OCI-LY3 (cell line): ENCODE measurements at regions not wholly inside any gene's neighbourhood (a gene's known extent, or its start where the extent isn't known, plus 50 kb on each side); places are given as distances from the start of the nearest gene placed in this dataset.

Experiments used
- H2AFZ ChIP-seq: fragments of 200-600, 300-600 bp; shearing (Covaris generic); 2 replicates; pipeline ENCODE4 v1.6.0; 2014; ENCODE audit warnings: antibody characterized with exemption, low read depth, low read length
- H3K27ac ChIP-seq: fragments of 200-600, 300-600 bp; sonication (generic); 2 replicates; pipeline ENCODE4 v1.5.1; 2014; ENCODE audit warnings: mild to moderate bottlenecking, low read length, moderate library complexity, mixed read lengths
- H3K27me3 ChIP-seq: fragments of 200-600, 300-600 bp; sonication (generic); 2 replicates; pipeline ENCODE4 v1.6.1; 2014; ENCODE audit warnings: low read depth, low read length, mixed read lengths
- H3K36me3 ChIP-seq: fragments of 200-600, 300-600 bp; sonication (generic); replicated peaks from 2 replicates; pipeline ENCODE3; 2014; ENCODE audit warnings: low read depth, low read length, mixed read lengths
- H3K4me1 ChIP-seq: fragments of 300-600, 200-600 bp; sonication (generic); 2 replicates; pipeline ENCODE4 v1.6.1; 2014; ENCODE audit warnings: low read length, mixed read lengths
- H3K4me2 ChIP-seq: fragments of 200-600, 300-600 bp; sonication (generic); 2 replicates; pipeline ENCODE4 v1.6.1; 2014; ENCODE audit warnings: low read length, mixed read lengths
- H3K4me3 ChIP-seq: fragments of 300-600, 200-600 bp; sonication (generic); 2 replicates; pipeline ENCODE4 v1.5.1; 2014; ENCODE audit warnings: antibody characterized with exemption, mild to moderate bottlenecking, low read length, moderate library complexity
- H3K79me2 ChIP-seq: fragments of 300-600, 200-600 bp; shearing (Covaris generic); 2 replicates; pipeline ENCODE4 v1.6.1; 2014; ENCODE audit warnings: mild to moderate bottlenecking, low read length, mixed read lengths
- H3K9ac ChIP-seq: fragments of 300-600, 200-600 bp; shearing (Covaris generic); 2 replicates; pipeline ENCODE4 v1.6.0; 2014; ENCODE audit warnings: mild to moderate bottlenecking, low read length, moderate library complexity
- H3K9me3 ChIP-seq: fragments of 200-600, 300-600 bp; shearing (Covaris generic); 2 replicates; pipeline ENCODE4 v1.6.1; 2014; ENCODE audit warnings: low read length, mixed read lengths; ENCODE audit not compliant: insufficient read depth
- H4K20me1 ChIP-seq: fragments of 200-600, 300-600 bp; sonication (generic); 2 replicates; pipeline ENCODE4 v1.6.1; 2016; ENCODE audit warnings: low read length, mixed read lengths; ENCODE audit not compliant: insufficient read depth
- EZH2phosphoT487 ChIP-seq: fragments of 200-600 bp; shearing (Covaris generic); IDR thresholded peaks from 2 replicates; pipeline ENCODE4 v1.6.1; 2018; ENCODE audit warnings: antibody characterized with exemption, mixed run types, low read depth
- TF ChIP-seq, protein P1 (sequence below): fragments of 200-600, 300-600 bp; sonication (generic); IDR thresholded peaks from 2 replicates; pipeline ENCODE4 v1.5.1; 2014; ENCODE audit warnings: antibody characterized with exemption, low read length, low read depth

DNA sequence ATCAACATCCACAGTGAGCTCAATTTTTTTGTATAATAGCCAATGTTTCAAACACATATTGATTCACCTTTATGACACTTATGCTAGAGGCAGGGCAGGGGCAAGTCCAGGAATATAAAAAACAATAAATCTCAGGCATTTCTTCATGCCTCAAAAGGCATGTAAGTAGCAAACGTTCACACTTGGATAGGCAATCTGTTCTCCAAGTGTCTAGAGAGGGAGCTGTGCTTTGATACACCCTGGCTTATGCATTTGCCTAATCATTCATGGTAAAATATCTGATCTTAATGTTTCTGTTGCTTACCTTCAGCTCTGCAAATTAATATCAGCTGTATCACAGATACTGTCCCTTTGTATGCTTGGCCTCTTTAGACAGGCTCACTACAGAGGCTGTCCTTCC, 464.5 kb upstream of the SETBP1 start:
- H2AFZ ChIP-seq, result no peak overlapping the region
- H3K36me3 ChIP-seq, result no peaks in the 10 kb centered on the region
- H3K9ac ChIP-seq, result no peak overlapping the region
- H3K27ac ChIP-seq, result no peak overlapping the region
- TF ChIP-seq, protein P1, sequence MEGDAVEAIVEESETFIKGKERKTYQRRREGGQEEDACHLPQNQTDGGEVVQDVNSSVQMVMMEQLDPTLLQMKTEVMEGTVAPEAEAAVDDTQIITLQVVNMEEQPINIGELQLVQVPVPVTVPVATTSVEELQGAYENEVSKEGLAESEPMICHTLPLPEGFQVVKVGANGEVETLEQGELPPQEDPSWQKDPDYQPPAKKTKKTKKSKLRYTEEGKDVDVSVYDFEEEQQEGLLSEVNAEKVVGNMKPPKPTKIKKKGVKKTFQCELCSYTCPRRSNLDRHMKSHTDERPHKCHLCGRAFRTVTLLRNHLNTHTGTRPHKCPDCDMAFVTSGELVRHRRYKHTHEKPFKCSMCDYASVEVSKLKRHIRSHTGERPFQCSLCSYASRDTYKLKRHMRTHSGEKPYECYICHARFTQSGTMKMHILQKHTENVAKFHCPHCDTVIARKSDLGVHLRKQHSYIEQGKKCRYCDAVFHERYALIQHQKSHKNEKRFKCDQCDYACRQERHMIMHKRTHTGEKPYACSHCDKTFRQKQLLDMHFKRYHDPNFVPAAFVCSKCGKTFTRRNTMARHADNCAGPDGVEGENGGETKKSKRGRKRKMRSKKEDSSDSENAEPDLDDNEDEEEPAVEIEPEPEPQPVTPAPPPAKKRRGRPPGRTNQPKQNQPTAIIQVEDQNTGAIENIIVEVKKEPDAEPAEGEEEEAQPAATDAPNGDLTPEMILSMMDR, result no peak
- no peak for TF ChIP-seq EZH2phosphoT487
- no peaks in the 10 kb centered on the region for H4K20me1 ChIP-seq
- H3K79me2 ChIP-seq, result no peaks in the 10 kb centered on the region
- H3K4me2 ChIP-seq, result no peak overlapping the region
- no peaks in the 10 kb centered on the region for H3K9me3 ChIP-seq
- H3K4me3 ChIP-seq, result no peak overlapping the region
- no peaks in the 10 kb centered on the region for H3K27me3 ChIP-seq
- H3K4me1 ChIP-seq, result no peaks in the 10 kb centered on the region

DNA sequence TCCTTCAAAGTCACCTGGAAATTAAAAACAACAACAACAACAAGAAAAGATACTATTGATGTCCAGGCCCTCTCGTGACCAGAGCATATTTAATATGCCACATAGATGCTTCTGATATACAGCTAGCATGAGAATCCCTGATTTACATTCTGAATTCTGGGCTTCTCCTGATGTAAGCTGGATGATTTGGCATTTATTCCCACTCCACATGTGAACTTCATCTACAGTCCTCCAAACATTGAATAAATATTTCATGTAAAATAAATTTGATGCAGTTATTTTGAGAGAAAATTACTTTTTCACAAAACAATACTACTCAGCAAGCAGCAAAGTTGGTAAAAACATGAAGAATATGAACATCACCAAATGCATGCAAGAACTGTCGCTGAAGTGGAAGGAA, 453.2 kb upstream of the SETBP1 start:
- H3K9ac ChIP-seq, result no peak overlapping the region
- no peak overlapping the region for H3K4me2 ChIP-seq
- no peaks in the 10 kb centered on the region for H3K36me3 ChIP-seq
- H3K9me3 ChIP-seq, result no peaks in the 10 kb centered on the region
- H3K27ac ChIP-seq, result no peak overlapping the region
- no peak for TF ChIP-seq EZH2phosphoT487
- TF ChIP-seq, protein P1, result no peak
- H4K20me1 ChIP-seq, result no peaks in the 10 kb centered on the region
- no peaks in the 10 kb centered on the region for H3K27me3 ChIP-seq
- no peaks in the 10 kb centered on the region for H3K79me2 ChIP-seq
- no peaks in the 10 kb centered on the region for H3K4me1 ChIP-seq
- H3K4me3 ChIP-seq, result no peak overlapping the region
- H2AFZ ChIP-seq, result no peak overlapping the region

DNA sequence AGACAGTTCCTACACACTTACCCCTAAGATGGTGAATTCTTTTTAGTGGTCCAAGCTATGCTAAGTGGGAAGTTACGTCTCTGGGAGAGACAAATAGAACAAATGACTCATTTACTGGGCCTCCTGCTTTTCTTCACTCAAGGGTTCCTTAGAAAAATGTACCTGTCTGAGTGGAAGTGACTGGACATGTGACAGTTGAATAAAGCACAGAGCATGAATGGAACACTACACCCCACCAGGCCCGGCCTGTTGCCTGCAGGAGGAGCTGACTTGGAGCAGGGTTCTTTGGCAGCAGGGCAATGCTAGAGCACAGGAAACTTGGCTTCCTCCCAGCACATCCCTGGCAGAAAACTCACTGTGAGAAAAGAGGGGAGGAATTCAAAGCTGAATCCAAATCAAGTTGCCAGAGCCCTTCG, 451.0 kb upstream of the SETBP1 start:
- no peaks in the 10 kb centered on the region for H4K20me1 ChIP-seq
- no peaks in the 10 kb centered on the region for H3K27me3 ChIP-seq
- H3K4me2 ChIP-seq, result no peak overlapping the region
- H3K4me3 ChIP-seq, result no peak overlapping the region
- H2AFZ ChIP-seq, result no peak overlapping the region
- H3K27ac ChIP-seq, result no peak overlapping the region
- no peak overlapping the region for H3K9ac ChIP-seq
- no peaks in the 10 kb centered on the region for H3K79me2 ChIP-seq
- H3K36me3 ChIP-seq, result no peaks in the 10 kb centered on the region
- no peaks in the 10 kb centered on the region for H3K9me3 ChIP-seq
- TF ChIP-seq, protein P1, result no peak
- TF ChIP-seq EZH2phosphoT487, result no peak
- H3K4me1 ChIP-seq, result no peaks in the 10 kb centered on the region

DNA sequence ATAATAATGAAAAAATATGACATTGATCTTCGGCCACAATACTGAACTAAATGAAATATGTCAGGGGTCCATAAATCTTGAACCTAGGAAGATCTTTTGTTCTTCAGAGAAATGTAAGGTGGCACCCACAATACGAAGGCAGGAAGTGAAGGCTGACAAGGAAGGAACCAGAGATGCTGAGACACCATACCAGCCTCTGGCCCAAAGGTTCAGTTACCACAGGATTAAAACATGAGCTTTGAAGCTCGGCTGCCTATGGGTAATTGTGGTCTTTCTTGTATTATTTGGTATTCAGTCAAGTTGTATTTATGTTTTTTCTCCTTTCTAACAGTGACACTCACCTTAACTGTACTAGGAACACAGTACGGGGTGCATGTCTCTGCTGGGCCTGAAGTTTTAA, 448.8 kb upstream of the SETBP1 start:
- Histone ChIP-seq H3K27me3 (no peaks in the 10 kb centered on the region), H2AFZ (peak overlapping the region; percentile 49), H3K4me3 (no peak overlapping the region), H3K27ac (no peak overlapping the region), H3K9me3 (no peaks in the 10 kb centered on the region), H3K4me2 (no peak overlapping the region), H3K36me3 (no peaks in the 10 kb centered on the region), H4K20me1 (no peaks in the 10 kb centered on the region), H3K4me1 (no peaks in the 10 kb centered on the region), H3K79me2 (no peaks in the 10 kb centered on the region), H3K9ac (no peak overlapping the region)
- TF ChIP-seq, protein P1, result no peak
- TF ChIP-seq EZH2phosphoT487, result no peak
